ENCODE measurements at regions not wholly inside any gene's neighbourhood (a gene's known extent, or its start where the extent isn't known, plus 50 kb on each side); places are given as distances from the start of the nearest gene placed in this dataset.
"Not testable (repeated sequence)": the region's sequence is repeated elsewhere in the genome, so short reads cannot be mapped to it uniquely, and the experiment has no call there.

- no peaks in the 10 kb centered on the region for H3K27me3 ChIP-seq (ENCODE audit: control insufficient read depth, insufficient read depth, low read length)
- FAIRE-seq = no peak
- no peak overlapping the region for H3K4me3 ChIP-seq (ENCODE audit: low read depth, low read length)
- TF ChIP-seq, protein P1, sequence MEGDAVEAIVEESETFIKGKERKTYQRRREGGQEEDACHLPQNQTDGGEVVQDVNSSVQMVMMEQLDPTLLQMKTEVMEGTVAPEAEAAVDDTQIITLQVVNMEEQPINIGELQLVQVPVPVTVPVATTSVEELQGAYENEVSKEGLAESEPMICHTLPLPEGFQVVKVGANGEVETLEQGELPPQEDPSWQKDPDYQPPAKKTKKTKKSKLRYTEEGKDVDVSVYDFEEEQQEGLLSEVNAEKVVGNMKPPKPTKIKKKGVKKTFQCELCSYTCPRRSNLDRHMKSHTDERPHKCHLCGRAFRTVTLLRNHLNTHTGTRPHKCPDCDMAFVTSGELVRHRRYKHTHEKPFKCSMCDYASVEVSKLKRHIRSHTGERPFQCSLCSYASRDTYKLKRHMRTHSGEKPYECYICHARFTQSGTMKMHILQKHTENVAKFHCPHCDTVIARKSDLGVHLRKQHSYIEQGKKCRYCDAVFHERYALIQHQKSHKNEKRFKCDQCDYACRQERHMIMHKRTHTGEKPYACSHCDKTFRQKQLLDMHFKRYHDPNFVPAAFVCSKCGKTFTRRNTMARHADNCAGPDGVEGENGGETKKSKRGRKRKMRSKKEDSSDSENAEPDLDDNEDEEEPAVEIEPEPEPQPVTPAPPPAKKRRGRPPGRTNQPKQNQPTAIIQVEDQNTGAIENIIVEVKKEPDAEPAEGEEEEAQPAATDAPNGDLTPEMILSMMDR (IDR thresholded peaks at IDR 0.05; ENCODE audit: insufficient read depth, low read length, severe bottlenecking) = no peak
- H3K36me3 ChIP-seq (ENCODE audit: control insufficient read depth, insufficient read depth, low read length) = no peaks in the 10 kb centered on the region
- DNase-seq (ENCODE audit: low read depth) = no peak
Measured at GRCh38 chr3:164812042-164812441, 266.3 kb downstream of the SI start.

DNA sequence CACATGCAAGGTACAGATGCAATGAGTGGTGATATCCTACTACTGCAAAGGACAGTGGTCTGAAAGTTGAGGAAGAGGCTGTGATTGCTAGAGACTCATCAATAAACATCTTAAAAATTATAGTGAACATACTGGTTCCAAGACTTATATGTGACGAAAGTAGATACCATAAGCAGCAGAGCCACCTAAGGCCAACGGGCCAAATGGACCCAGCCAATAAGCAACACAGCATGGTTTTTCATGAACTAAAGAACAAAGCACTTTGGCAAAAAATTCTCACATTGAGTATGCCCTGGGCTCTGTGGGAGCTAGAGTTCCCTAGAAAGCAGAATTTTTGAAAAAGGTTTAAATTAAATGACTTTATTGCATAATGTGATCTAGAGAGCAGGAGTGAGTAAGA is 272.1 kb downstream of the SI start:
- TF ChIP-seq, protein P1 (IDR thresholded peaks at IDR 0.05; ENCODE audit: insufficient read depth, low read length, severe bottlenecking) = no peak
- no peaks in the 10 kb centered on the region for H3K36me3 ChIP-seq (ENCODE audit: control insufficient read depth, insufficient read depth, low read length)
- no peak overlapping the region for H3K4me3 ChIP-seq (ENCODE audit: low read depth, low read length)
- no peak for DNase-seq (ENCODE audit: low read depth)
- no peak for FAIRE-seq
- H3K27me3 ChIP-seq (ENCODE audit: control insufficient read depth, insufficient read depth, low read length) = no peaks in the 10 kb centered on the region

DNA sequence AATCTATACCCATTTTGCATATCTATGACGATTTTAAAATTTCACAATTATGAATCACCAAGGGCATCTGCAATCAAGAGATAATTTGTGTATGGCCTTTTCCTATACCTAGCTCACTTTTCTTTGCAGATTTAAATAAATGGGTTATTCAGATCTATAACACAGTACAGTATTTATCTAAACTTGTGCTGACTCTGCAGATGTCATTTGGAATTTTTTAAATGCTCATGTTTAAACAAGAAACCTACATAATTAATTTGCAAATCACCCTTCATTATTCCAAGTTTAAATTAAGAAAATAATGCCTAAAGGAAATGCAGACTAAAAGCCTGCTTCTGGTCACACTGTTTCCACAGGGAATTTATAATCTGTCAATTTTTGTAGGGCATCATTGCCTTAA is 284.2 kb downstream of the SI start:
- H3K4me3 ChIP-seq (ENCODE audit: low read depth, low read length) = no peak overlapping the region
- DNase-seq (ENCODE audit: low read depth) = no peak
- no peak for FAIRE-seq
- TF ChIP-seq, protein P1 (IDR thresholded peaks at IDR 0.05; ENCODE audit: insufficient read depth, low read length, severe bottlenecking) = no peak
- H3K27me3 ChIP-seq (ENCODE audit: control insufficient read depth, insufficient read depth, low read length) = no peaks in the 10 kb centered on the region
- H3K36me3 ChIP-seq (ENCODE audit: control insufficient read depth, insufficient read depth, low read length) = no peaks in the 10 kb centered on the region

DNA sequence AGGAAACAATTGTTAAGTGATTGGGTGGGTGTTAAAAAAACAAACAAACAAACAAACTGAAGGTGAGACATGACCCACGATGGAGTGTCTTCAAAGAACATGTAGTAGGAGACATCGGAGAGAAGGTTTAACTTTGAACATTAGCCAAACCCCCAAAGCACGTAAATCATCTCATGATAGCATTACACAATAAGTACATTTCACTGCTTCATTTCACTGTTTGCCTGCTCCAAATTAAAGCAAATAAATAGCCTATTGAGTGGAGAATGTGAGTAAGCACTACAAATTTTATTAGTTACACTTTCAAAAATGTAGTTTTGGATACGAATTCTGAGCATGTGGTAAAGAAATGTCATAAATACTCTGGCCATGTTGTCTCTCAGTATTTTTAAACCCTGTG is 287.0 kb downstream of the SI start:
- H3K4me3 ChIP-seq (ENCODE audit: low read depth, low read length) = no peak overlapping the region
- H3K27me3 ChIP-seq (ENCODE audit: control insufficient read depth, insufficient read depth, low read length) = no peaks in the 10 kb centered on the region
- FAIRE-seq (no peak), DNase-seq (ENCODE audit: low read depth) (peak; percentile 3)
- TF ChIP-seq, protein P1 (IDR thresholded peaks at IDR 0.05; ENCODE audit: insufficient read depth, low read length, severe bottlenecking) = no peak
- H3K36me3 ChIP-seq (ENCODE audit: control insufficient read depth, insufficient read depth, low read length) = no peaks in the 10 kb centered on the region

DNA sequence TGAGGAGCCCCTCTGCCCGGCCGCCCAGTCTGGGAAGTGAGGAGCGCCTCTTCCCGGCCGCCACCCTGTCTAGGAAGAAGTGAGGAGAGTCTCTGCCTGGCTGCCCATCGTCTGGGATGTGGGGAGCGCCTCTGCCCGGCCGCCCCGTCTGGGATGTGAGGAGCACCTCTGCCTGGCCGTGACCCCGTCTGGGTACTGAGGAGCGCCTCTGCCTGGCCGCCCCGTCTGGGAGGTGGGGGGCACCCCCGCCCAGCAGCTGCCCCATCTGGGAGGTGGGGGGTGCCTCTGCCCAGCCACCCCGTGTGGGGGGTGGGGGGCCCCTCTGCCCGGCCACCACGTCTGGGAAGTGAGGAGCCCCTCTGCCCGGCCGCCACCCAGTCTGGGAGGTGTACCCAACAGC is 293.9 kb downstream of the SI start:
- H3K36me3 ChIP-seq (ENCODE audit: control insufficient read depth, insufficient read depth, low read length); H3K4me3 ChIP-seq (ENCODE audit: low read depth, low read length); DNase-seq (ENCODE audit: low read depth); H3K27me3 ChIP-seq (ENCODE audit: control insufficient read depth, insufficient read depth, low read length); FAIRE-seq: not testable (repeated sequence)

DNA sequence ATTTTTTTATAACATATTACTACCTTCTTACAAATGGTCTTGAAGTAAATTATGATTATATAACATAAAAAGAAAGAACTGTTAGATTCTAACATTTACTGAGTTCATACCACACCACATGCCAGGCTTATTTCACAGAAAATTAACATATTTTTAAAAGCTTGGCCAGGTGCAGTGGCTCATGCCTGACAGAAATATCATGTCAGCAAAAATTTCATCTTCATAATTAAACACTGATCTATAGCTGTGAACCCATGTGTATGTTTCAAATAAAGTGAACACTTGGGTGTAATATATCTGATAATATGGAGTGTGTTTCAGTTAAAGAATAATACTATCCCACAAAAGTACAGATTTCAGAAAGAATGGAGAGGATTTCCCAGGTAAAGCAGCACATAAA is 296.5 kb downstream of the SI start:
- H3K36me3 ChIP-seq (ENCODE audit: control insufficient read depth, insufficient read depth, low read length) = no peaks in the 10 kb centered on the region
- no peaks in the 10 kb centered on the region for H3K27me3 ChIP-seq (ENCODE audit: control insufficient read depth, insufficient read depth, low read length)
- FAIRE-seq (no peak), DNase-seq (ENCODE audit: low read depth) (no peak)
- TF ChIP-seq, protein P1 (IDR thresholded peaks at IDR 0.05; ENCODE audit: insufficient read depth, low read length, severe bottlenecking) = no peak
- no peak overlapping the region for H3K4me3 ChIP-seq (ENCODE audit: low read depth, low read length)
